Smooth muscle cell (in vitro differentiated cells): ENCODE measurements at regions not wholly inside any gene's neighbourhood (a gene's known extent, or its start where the extent isn't known, plus 50 kb on each side); places are given as distances from the start of the nearest gene placed in this dataset.

Experiments
- DNase-seq: peaks from one replicate; lab custom pipeline; 2025; ENCODE audit not compliant: unreplicated experiment; lab: John Stamatoyannopoulos, UW
- H2AFZ ChIP-seq: fragments of 200-600 bp; sonication (generic); 2 replicates; pipeline ENCODE4 v1.6.0; 2016; ENCODE audit warnings: antibody characterized with exemption, low read depth, mild to moderate bottlenecking
- H3F3A ChIP-seq: fragments of 200-600 bp; sonication (generic); 2 replicates; pipeline ENCODE4 v1.6.0; 2017; ENCODE audit warnings: antibody characterized with exemption, low read depth
- H3K27ac ChIP-seq: fragments of 200-600 bp; sonication (generic); 2 replicates; pipeline ENCODE4 v1.5.1; 2016; ENCODE audit warnings: low read depth, mild to moderate bottlenecking
- H3K27me3 ChIP-seq: fragments of 200-600 bp; sonication (generic); 2 replicates; pipeline ENCODE4 v1.6.1; 2016; ENCODE audit warnings: low read depth, mild to moderate bottlenecking
- H3K36me3 ChIP-seq: fragments of 200-600 bp; sonication (generic); 2 replicates; pipeline ENCODE4 v1.5.1; 2016; ENCODE audit warnings: low read depth
- H3K4me1 ChIP-seq: fragments of 200-600 bp; sonication (generic); 2 replicates; pipeline ENCODE4 v1.5.1; 2016; ENCODE audit warnings: low read depth
- H3K4me2 ChIP-seq: fragments of 200-600 bp; sonication (generic); 2 replicates; pipeline ENCODE4 v1.6.0; 2016; ENCODE audit warnings: mild to moderate bottlenecking
- H3K4me3 ChIP-seq: fragments of 200-600 bp; sonication (generic); 2 replicates; pipeline ENCODE4 v1.5.1; 2016; ENCODE audit warnings: mild to moderate bottlenecking
- H3K79me2 ChIP-seq: fragments of 200-600 bp; sonication (generic); 2 replicates; pipeline ENCODE4 v1.6.0; 2016; ENCODE audit warnings: low read depth, mild to moderate bottlenecking
- H3K9ac ChIP-seq: fragments of 200-600 bp; sonication (generic); 2 replicates; pipeline ENCODE4 v1.6.0; 2016; ENCODE audit warnings: low read depth
- H3K9me3 ChIP-seq: fragments of 200-600 bp; sonication (generic); replicated peaks from 2 replicates; pipeline ENCODE4 v1.5.1; 2016; ENCODE audit warnings: low read depth
- H4K20me1 ChIP-seq: fragments of 200-600 bp; sonication (generic); 2 replicates; pipeline ENCODE4 v1.6.0; 2016; ENCODE audit warnings: low read depth
- CTCF ChIP-seq: fragments of 200-600 bp; sonication (generic); IDR thresholded peaks from 2 replicates; pipeline ENCODE4 v1.5.1; 2017; ENCODE audit warnings: borderline replicate concordance, mild to moderate bottlenecking, antibody characterized with exemption; ENCODE audit not compliant: insufficient read depth, poor library complexity, severe bottlenecking
- WGBS: methylation state at CpG from one replicate; pipeline ENCODE4 v1.1.7; 2016; ENCODE audit warnings: low lambda C conversion rate; 5-methylcytosine and 5-hydroxymethylcytosine counted together

- peaks cover 16% of the 10 kb centered on the region for H3K4me1 ChIP-seq
- no peaks in the 10 kb centered on the region for H3K27me3 ChIP-seq
- no peaks in the 10 kb centered on the region for H3K9me3 ChIP-seq
- H3K36me3 ChIP-seq = no peaks in the 10 kb centered on the region
- no peak overlapping the region for H3K27ac ChIP-seq
- no peak for DNase-seq
- no peak overlapping the region for H3K9ac ChIP-seq
- H3F3A ChIP-seq = peaks cover 9% of the 10 kb centered on the region
- WGBS = 93% methylated on average over 6 of the region's 6 CpGs
- no peak overlapping the region for H3K4me2 ChIP-seq
- no peaks in the 10 kb centered on the region for H3K79me2 ChIP-seq
- no peaks in the 10 kb centered on the region for H4K20me1 ChIP-seq
- no peak for TF ChIP-seq CTCF
- H2AFZ ChIP-seq = no peak overlapping the region
- no peak overlapping the region for H3K4me3 ChIP-seq
These were observed 326.2 kb upstream of the DUSP10 start for GRCh38 chr1:222068101-222068500.

- H4K20me1 ChIP-seq = no peaks in the 10 kb centered on the region
- WGBS = 88% methylated on average over 1 of the region's 1 CpG
- no peak overlapping the region for H3K27ac ChIP-seq
- H3K27me3 ChIP-seq = no peaks in the 10 kb centered on the region
- no peak overlapping the region for H3K4me2 ChIP-seq
- peaks cover 4% of the 10 kb centered on the region for H3F3A ChIP-seq
- no peak overlapping the region for H3K4me3 ChIP-seq
- no peaks in the 10 kb centered on the region for H3K36me3 ChIP-seq
- H3K4me1 ChIP-seq = peaks cover 2% of the 10 kb centered on the region
- no peak overlapping the region for H2AFZ ChIP-seq
- TF ChIP-seq CTCF = no peak
- no peaks in the 10 kb centered on the region for H3K79me2 ChIP-seq
- no peak for DNase-seq
- no peak overlapping the region for H3K9ac ChIP-seq
- H3K9me3 ChIP-seq = no peaks in the 10 kb centered on the region
These were observed 324.6 kb upstream of the DUSP10 start for GRCh38 chr1:222066539-222066938.

- 88% methylated on average over 3 of the region's 3 CpGs for WGBS
- Histone ChIP-seq H4K20me1 (no peaks in the 10 kb centered on the region), H2AFZ (no peak overlapping the region), H3K9me3 (no peaks in the 10 kb centered on the region), H3K4me2 (no peak overlapping the region), H3K27ac (no peak overlapping the region), H3K36me3 (no peaks in the 10 kb centered on the region), H3K9ac (no peak overlapping the region), H3K27me3 (no peaks in the 10 kb centered on the region), H3K4me1 (no peaks in the 10 kb centered on the region), H3F3A (no peaks in the 10 kb centered on the region), H3K4me3 (no peak overlapping the region), H3K79me2 (no peaks in the 10 kb centered on the region)
- TF ChIP-seq CTCF = no peak
- no peak for DNase-seq
These were observed 323.3 kb upstream of the DUSP10 start for GRCh38 chr1:222065234-222065633.

GRCh38 chr1:222064388-222065211 lies 322.7 kb upstream of the DUSP10 start:
- WGBS = 68% methylated on average over 3 of the region's 3 CpGs
- no peak overlapping the region for H3K9ac ChIP-seq
- DNase-seq = no peak
- no peaks in the 10 kb centered on the region for H3K79me2 ChIP-seq
- no peaks in the 10 kb centered on the region for H3K4me1 ChIP-seq
- no peaks in the 10 kb centered on the region for H3K36me3 ChIP-seq
- no peak overlapping the region for H3K4me3 ChIP-seq
- H2AFZ ChIP-seq = no peak overlapping the region
- peak overlapping the region; percentile 62 for H3K27ac ChIP-seq
- no peak for TF ChIP-seq CTCF
- H3F3A ChIP-seq = no peaks in the 10 kb centered on the region
- no peaks in the 10 kb centered on the region for H3K27me3 ChIP-seq
- H3K9me3 ChIP-seq = no peaks in the 10 kb centered on the region
- no peak overlapping the region for H3K4me2 ChIP-seq
- H4K20me1 ChIP-seq = no peaks in the 10 kb centered on the region
